PC-9 (cell line): ENCODE measurements at regions not wholly inside any gene's neighbourhood (a gene's known extent, or its start where the extent isn't known, plus 50 kb on each side); places are given as distances from the start of the nearest gene placed in this dataset.

Experiments
- BruUV-seq: library from RNA; stranded (reverse); fragments of 400-500 nt; replicated peaks from 2 replicates; lab custom pipeline; 2021; lab: Mats Ljungman, UMichigan
- CTCF ChIA-PET: fragments of 300-600 bp; sonication (Branson Sonifier 250); formaldehyde crosslinking; loops from one replicate; lab custom pipeline; 2022; ENCODE audit warnings: antibody characterized with exemption; lab: Charles Lee
- POLR2A ChIA-PET: fragments of 300-600 bp; sonication (Branson Sonifier 250); formaldehyde crosslinking; loops from one replicate; lab custom pipeline; 2022; ENCODE audit warnings: antibody characterized with exemption; ENCODE audit not compliant: unreplicated experiment; lab: Charles Lee
- DNase-seq, 2 experiments: peaks; one replicate each; pipeline versions ENCODE4 v3.0.0 to v3.0.0-alpha.2; 2015 to 2022; ENCODE audit warnings: mixed read lengths in 1 of 2
- H2AFZ ChIP-seq: fragments of 200-600 bp; sonication (generic); 2 replicates; pipeline ENCODE4 v1.8.1; 2017; ENCODE audit warnings: antibody characterized with exemption
- H3F3A ChIP-seq: fragments of 200-600 bp; sonication (generic); 2 replicates; pipeline ENCODE4 v1.8.1; 2017; ENCODE audit warnings: antibody characterized with exemption, mild to moderate bottlenecking, low read depth; ENCODE audit not compliant: insufficient read depth
- H3K27ac ChIP-seq: fragments of 200-600 bp; sonication (generic); 2 replicates; pipeline ENCODE4 v1.6.1; 2016; ENCODE audit warnings: mixed run types
- H3K27me3 ChIP-seq: fragments of 200-600 bp; sonication (generic); 2 replicates; pipeline ENCODE4 v1.6.1; 2016; ENCODE audit warnings: low read depth, mixed run types; ENCODE audit not compliant: insufficient read depth
- H3K36me3 ChIP-seq: fragments of 200-600 bp; sonication (generic); 2 replicates; pipeline ENCODE4 v1.6.1; 2016; ENCODE audit warnings: low read depth, mixed run types
- H3K4me1 ChIP-seq: fragments of 200-600 bp; sonication (generic); replicated peaks from 2 replicates; pipeline ENCODE4 v1.6.1; 2016; ENCODE audit warnings: mixed run types; ENCODE audit not compliant: insufficient read depth
- H3K4me2 ChIP-seq: fragments of 200-600 bp; sonication (generic); 2 replicates; pipeline ENCODE4 v1.6.1; 2017; ENCODE audit warnings: mixed run types
- H3K4me3 ChIP-seq: fragments of 200-600 bp; sonication (generic); 2 replicates; pipeline ENCODE4 v1.6.1; 2016; ENCODE audit warnings: mixed run types
- H3K79me2 ChIP-seq: fragments of 200-600 bp; sonication (generic); 2 replicates; pipeline ENCODE4 v1.6.1; 2017; ENCODE audit warnings: low read depth, mixed run types
- H3K9me2 ChIP-seq: fragments of 200-600 bp; sonication (generic); 2 replicates; pipeline ENCODE4 v1.8.1; 2017; ENCODE audit warnings: mild to moderate bottlenecking; ENCODE audit not compliant: insufficient read depth
- H3K9me3 ChIP-seq: fragments of 200-600 bp; sonication (generic); 2 replicates; pipeline ENCODE4 v1.8.1; 2016; ENCODE audit warnings: low read depth; ENCODE audit not compliant: insufficient read depth
- H4K20me1 ChIP-seq: fragments of 200-600 bp; sonication (generic); 2 replicates; pipeline ENCODE4 v1.8.1; 2017; ENCODE audit not compliant: insufficient read depth
- CTCF ChIP-seq: fragments of 200-600 bp; sonication (generic); conservative IDR thresholded peaks from 2 replicates; pipeline ENCODE4 v1.6.1; 2017; ENCODE audit warnings: mixed run types, antibody characterized with exemption, mild to moderate bottlenecking, moderate library complexity
- EZH2 ChIP-seq: fragments of 200-600 bp; sonication (generic); IDR thresholded peaks from 2 replicates; pipeline ENCODE4 v1.8.0; 2017; ENCODE audit warnings: antibody characterized with exemption, low read depth
- intact Hi-C: fragments of 100-400 bp; cut with micrococcal nuclease; formaldehyde crosslinking; loops from one replicate; pipeline ENCODE4 v1.10.0; 2022; ENCODE audit not compliant: unreplicated experiment

- intact Hi-C loops, result no loop called here
- no peak for DNase-seq
- Histone ChIP-seq H2AFZ (no peak overlapping the region), H3K27me3 (peaks cover 36% of the 10 kb centered on the region), H3K79me2 (no peaks in the 10 kb centered on the region), H3K36me3 (no peaks in the 10 kb centered on the region), H3K4me2 (no peak overlapping the region), H3K9me3 (no peaks in the 10 kb centered on the region), H4K20me1 (no peaks in the 10 kb centered on the region), H3K4me3 (no peak overlapping the region), H3K4me1 (no peaks in the 10 kb centered on the region), H3K9me2 (no peaks in the 10 kb centered on the region; the same call in 1 of the 2 replicates), H3F3A (no peaks in the 10 kb centered on the region), H3K27ac (no peak overlapping the region)
- POLR2A ChIA-PET, result no interaction called here
- no TSS peak for BruUV-seq
- no peak for TF ChIP-seq EZH2
- no peak for TF ChIP-seq CTCF
- CTCF ChIA-PET, result no interaction called here
Observed at GRCh38 chr15:85955501-85956391, 123.9 kb upstream of the AGBL1 start.

- Histone ChIP-seq H3K9me3 (no peaks in the 10 kb centered on the region), H3K9me2 (no peaks in the 10 kb centered on the region; the same call in 1 of the 2 replicates), H3K4me1 (no peaks in the 10 kb centered on the region), H3K4me2 (no peak overlapping the region), H3F3A (no peaks in the 10 kb centered on the region), H2AFZ (no peak overlapping the region), H4K20me1 (no peaks in the 10 kb centered on the region), H3K36me3 (no peaks in the 10 kb centered on the region), H3K27ac (no peak overlapping the region), H3K79me2 (no peaks in the 10 kb centered on the region), H3K27me3 (peaks cover 41% of the 10 kb centered on the region), H3K4me3 (no peak overlapping the region)
- intact Hi-C loops, result no loop called here
- POLR2A ChIA-PET, result no interaction called here
- TF ChIP-seq CTCF (no peak), EZH2 (no peak)
- DNase-seq, result no peak
- CTCF ChIA-PET, result no interaction called here
- BruUV-seq, result no TSS peak
Observed at GRCh38 chr15:85956532-85957275, 123.0 kb upstream of the AGBL1 start.

- Histone ChIP-seq H3K4me2 (no peak overlapping the region), H3K4me1 (no peaks in the 10 kb centered on the region), H3K9me2 (no peaks in the 10 kb centered on the region; the same call in 1 of the 2 replicates), H3F3A (no peaks in the 10 kb centered on the region), H2AFZ (no peak overlapping the region), H3K79me2 (no peaks in the 10 kb centered on the region), H3K36me3 (no peaks in the 10 kb centered on the region), H3K27ac (no peak overlapping the region), H3K9me3 (no peaks in the 10 kb centered on the region), H3K27me3 (peaks cover 36% of the 10 kb centered on the region), H3K4me3 (no peak overlapping the region), H4K20me1 (no peaks in the 10 kb centered on the region)
- TF ChIP-seq CTCF (no peak), EZH2 (no peak)
- ChIA-PET CTCF (no interaction called here), POLR2A (no interaction called here)
- DNase-seq, result no peak
- BruUV-seq, result no TSS peak
- intact Hi-C loops, result no loop called here
Observed at GRCh38 chr15:85959611-85960010, 120.1 kb upstream of the AGBL1 start.
